Heart left ventricle (tissue), 16 donors: ENCODE measurements at regions not wholly inside any gene's neighbourhood (a gene's known extent, or its start where the extent isn't known, plus 50 kb on each side); places are given as distances from the start of the nearest gene placed in this dataset.

ENCODE experiments used
- ATAC-seq, 4 donors: fragments of 200-7000 bp; cut with Tn5 transposase; one replicate each; pipeline ENCODE4 v1.9.1; 2020 to 2022; ENCODE audit warnings: moderate library complexity in 4 of 4, mild to moderate bottlenecking in 3 of 4, moderate number of reproducible peaks in 1 of 4
- DNase-seq, 5 donors: peaks; one replicate each; pipeline ENCODE4 v3.0.0-alpha.2; 2020
- H3K27ac ChIP-seq, 12 donors: fragments of 200-600 bp; sonication (generic) in 4 of 12; one replicate each; pipeline versions ENCODE4 v1.5.0 to v1.8.0; 2016 to 2022; ENCODE audit warnings: mild to moderate bottlenecking in 2 of 12
- H3K27me3 ChIP-seq, 9 donors: fragments of 200-600 bp; sonication (generic) in 2 of 9; one replicate each; pipeline versions ENCODE4 v1.5.1 to v1.8.0; 2016 to 2022; ENCODE audit warnings: mild to moderate bottlenecking in 3 of 9
- H3K36me3 ChIP-seq, 9 donors: fragments of 200-600 bp; sonication (generic) in 2 of 9; one replicate each; pipeline versions ENCODE4 v1.5.0 to v1.8.0; 2018 to 2022; ENCODE audit warnings: mild to moderate bottlenecking in 2 of 9
- H3K4me1 ChIP-seq, 12 donors: fragments of 200-600 bp; sonication (generic) in 4 of 12; one replicate each; pipeline versions ENCODE4 v1.5.0 to v1.8.0; 2016 to 2022; ENCODE audit warnings: mild to moderate bottlenecking in 3 of 12
- H3K4me3 ChIP-seq, 12 donors: fragments of 200-600 bp; sonication (generic) in 4 of 12; one replicate each; pipeline versions ENCODE4 v1.5.0 to v1.8.0; 2017 to 2022; ENCODE audit warnings: mild to moderate bottlenecking in 9 of 12, moderate library complexity in 4 of 12
- H3K9me3 ChIP-seq, 12 donors: fragments of 200-600 bp; sonication (generic) in 4 of 12; one replicate each; pipeline versions ENCODE4 v1.5.0 to v1.8.0; 2016 to 2022; ENCODE audit warnings: mild to moderate bottlenecking in 1 of 12
- CTCF ChIP-seq, 12 donors: fragments of 200-600 bp; sonication (generic) in 4 of 12; IDR thresholded peaks; one replicate each; pipeline versions ENCODE4 v1.5.0 to v1.8.0; 2018 to 2022; ENCODE audit warnings: antibody characterized with exemption in 12 of 12, mild to moderate bottlenecking in 5 of 12
- POLR2A ChIP-seq, 2 donors: fragments of 450-650 bp; IDR thresholded peaks; one replicate each; pipeline ENCODE4 v1.6.1; 2017; ENCODE audit warnings: antibody characterized with exemption in 2 of 2, mild to moderate bottlenecking in 2 of 2, moderate library complexity in 2 of 2
- WGBS, 4 donors: extraction: QIAGEN DNeasy Blood & Tissue Kit in 2 of 4; methylation state at CpG; one replicate each; pipeline versions ENCODE4 v1.1.5 to v1.1.7; 2013 to 2018; 5-methylcytosine and 5-hydroxymethylcytosine counted together
- intact Hi-C, 10 donors: fragments of 100-400 bp; cut with DNase I; formaldehyde crosslinking; loops; one replicate each; pipeline versions ENCODE4 v1.11.1 to v1.14.2; 2022
- donor health status: ischemic (EF 13 %, LVEDD 7.1; RV severe dilation, severe dysfunction).
- donor health status: healthy with polysubstance abuse.
- donor health status: DM: no; HTN: yes; CAD: no.
- donor health status: DM: no; HTN: no; CAD: no.
- donor health status: ischemic (EF 25% LVEDD 6.9; RV normal size, moderate dysfunction).
- donor health status: ischemic (EF 25% LVEDD 5.7; RV mildly dilated, moderate dysfunction).
- donor health status: healthy.
- donor health status: DM: yes; HTN: yes; CAD: no.
- donor health status: ischemic (EF 35%, LVEDD 5.7; RV mildly dilated, moderate dysfunction).
- donor health status: nonischemic (EF 11% LVEDD 7.7; RV severe dilation, severe dysfunction).
- donor health status: DM: yes; HTN: yes; CAD: no.
- donor health status: PGD.
- donor health status: ischemic (EF 29% LVEDD 5.4; RV normal size, mild dysfunction).
- donor health status: nonischemic (EF 23%, LVEDD 6.1; RV moderate dilation, normal function).

GRCh38 chr7:145633513-145633912 lies 483.1 kb upstream of the CNTNAP2 start:
- ATAC-seq = no peak
- intact Hi-C loops = no loop called here
- no peaks in the 10 kb centered on the region for H3K36me3 ChIP-seq
- no peak for TF ChIP-seq CTCF (IDR thresholded peaks at IDR 0.05)
- no peak for TF ChIP-seq POLR2A (IDR thresholded peaks at IDR 0.05)
- H3K27me3 ChIP-seq = no peaks in the 10 kb centered on the region
- H3K9me3 ChIP-seq = peaks cover 0 to 4% (median 0%) of the 10 kb centered on the region in 12 donors
- no peak for DNase-seq
- no peaks in the 10 kb centered on the region for H3K4me1 ChIP-seq
- H3K27ac ChIP-seq = no peak overlapping the region
- no peak overlapping the region for H3K4me3 ChIP-seq
- WGBS, 4 donors = 44 to 80% (median 65%) methylated on average over 2 of the region's 2 CpGs

GRCh38 chr7:145624618-145625017 lies 492.0 kb upstream of the CNTNAP2 start:
- DNase-seq (no peak), ATAC-seq (no peak)
- intact Hi-C loops = no loop called here
- no peaks in the 10 kb centered on the region for H3K9me3 ChIP-seq
- WGBS, 4 donors = 46 to 76% (median 69%) methylated on average over 1 of the region's 1 CpG
- no peak overlapping the region for H3K27ac ChIP-seq
- H3K27me3 ChIP-seq = no peaks in the 10 kb centered on the region
- H3K4me3 ChIP-seq = no peak overlapping the region
- H3K4me1 ChIP-seq = no peaks in the 10 kb centered on the region
- no peaks in the 10 kb centered on the region for H3K36me3 ChIP-seq
- TF ChIP-seq POLR2A (IDR thresholded peaks at IDR 0.05) = no peak
- TF ChIP-seq CTCF (IDR thresholded peaks at IDR 0.05) = no peak

- 82 to 87% (median 86%) methylated on average over 5 of the region's 5 CpGs for WGBS, 4 donors
- no peak for DNase-seq
- H3K27me3 ChIP-seq = no peaks in the 10 kb centered on the region
- H3K36me3 ChIP-seq = no peaks in the 10 kb centered on the region
- no peak for ATAC-seq
- H3K27ac ChIP-seq = no peak overlapping the region
- no peak overlapping the region for H3K4me3 ChIP-seq
- intact Hi-C loops = no loop called here
- H3K4me1 ChIP-seq = no peaks in the 10 kb centered on the region
- no peak for TF ChIP-seq POLR2A (IDR thresholded peaks at IDR 0.05)
- no peak for TF ChIP-seq CTCF (IDR thresholded peaks at IDR 0.05)
- H3K9me3 ChIP-seq = peaks cover 0 to 27% (median 0%) of the 10 kb centered on the region in 12 donors
Measured at GRCh38 chr7:145605963-145606362, 510.6 kb upstream of the CNTNAP2 start.

GRCh38 chr7:145599376-145599775 lies 517.2 kb upstream of the CNTNAP2 start:
- H3K4me3 ChIP-seq = no peak overlapping the region
- no peaks in the 10 kb centered on the region for H3K4me1 ChIP-seq
- intact Hi-C loops = no loop called here
- H3K27me3 ChIP-seq = no peaks in the 10 kb centered on the region
- WGBS, 4 donors = 35 to 67% (median 46%) methylated on average over 1 of the region's 1 CpG
- DNase-seq (no peak), ATAC-seq (no peak)
- no peak for TF ChIP-seq POLR2A (IDR thresholded peaks at IDR 0.05)
- TF ChIP-seq CTCF (IDR thresholded peaks at IDR 0.05) = no peak
- peaks cover 0 to 19% (median 0%) of the 10 kb centered on the region in 12 donors for H3K9me3 ChIP-seq
- no peak overlapping the region for H3K27ac ChIP-seq
- H3K36me3 ChIP-seq = no peaks in the 10 kb centered on the region
